ENCODE measurements at regions not wholly inside any gene's neighbourhood (a gene's known extent, or its start where the extent isn't known, plus 50 kb on each side); places are given as distances from the start of the nearest gene placed in this dataset.
"Not testable (repeated sequence)": the region's sequence is repeated elsewhere in the genome, so short reads cannot be mapped to it uniquely, and the experiment has no call there.

GRCh38 chr5:54821445-54822323 is 163.7 kb downstream of the ESM1 start:
- DNase-seq (ENCODE audit: low spot score), result no peak

- no peak for DNase-seq (ENCODE audit: low spot score)
Measured at GRCh38 chr5:54820346-54821134, 164.9 kb downstream of the ESM1 start.

GRCh38 chr5:54807421-54807820 is 178.0 kb downstream of the ESM1 start:
- no peak for DNase-seq (ENCODE audit: low spot score)

- no peak for DNase-seq (ENCODE audit: low spot score)
Measured at GRCh38 chr5:54804521-54804920, 180.9 kb downstream of the ESM1 start.

GRCh38 chr5:54804086-54804485 is 181.3 kb downstream of the ESM1 start:
- no peak for DNase-seq (ENCODE audit: low spot score)

- DNase-seq (ENCODE audit: low spot score), result no peak
Measured at GRCh38 chr5:54803471-54804011, 181.9 kb downstream of the ESM1 start.

GRCh38 chr5:54799645-54800044 is 185.7 kb downstream of the ESM1 start:
- DNase-seq (ENCODE audit: low spot score), result no peak

GRCh38 chr5:54795777-54796176 is 189.6 kb downstream of the ESM1 start:
- no peak for DNase-seq (ENCODE audit: low spot score)

- no peak for DNase-seq (ENCODE audit: low spot score)
Measured at GRCh38 chr5:54795284-54795683, 190.1 kb downstream of the ESM1 start.

GRCh38 chr5:54794135-54794975 is 191.0 kb downstream of the ESM1 start:
- no peak for DNase-seq (ENCODE audit: low spot score)

- DNase-seq (ENCODE audit: low spot score), result no peak
Measured at GRCh38 chr5:54793468-54794134, 191.8 kb downstream of the ESM1 start.

GRCh38 chr5:54792611-54793404 is 192.6 kb downstream of the ESM1 start:
- no peak for DNase-seq (ENCODE audit: low spot score)

GRCh38 chr5:54787910-54788309 is 197.5 kb downstream of the ESM1 start:
- DNase-seq (ENCODE audit: low spot score), result not testable (repeated sequence)

- no peak for DNase-seq (ENCODE audit: low spot score)
Measured at GRCh38 chr5:54785729-54786591, 199.4 kb downstream of the ESM1 start.

GRCh38 chr5:54778783-54779182 is 206.6 kb downstream of the ESM1 start:
- no peak for DNase-seq (ENCODE audit: low spot score)

GRCh38 chr5:54775645-54776044 is 209.7 kb downstream of the ESM1 start:
- no peak for DNase-seq (ENCODE audit: low spot score)

- no peak for DNase-seq (ENCODE audit: low spot score)
Measured at GRCh38 chr5:54774281-54775170, 210.9 kb downstream of the ESM1 start.

GRCh38 chr5:54772684-54773083 is 212.7 kb downstream of the ESM1 start:
- DNase-seq (ENCODE audit: low spot score), result no peak

GRCh38 chr5:54772231-54772630 is 213.2 kb downstream of the ESM1 start:
- no peak for DNase-seq (ENCODE audit: low spot score)
